ENCODE measurements at regions not wholly inside any gene's neighbourhood (a gene's known extent, or its start where the extent isn't known, plus 50 kb on each side); places are given as distances from the start of the nearest gene placed in this dataset.

DNA sequence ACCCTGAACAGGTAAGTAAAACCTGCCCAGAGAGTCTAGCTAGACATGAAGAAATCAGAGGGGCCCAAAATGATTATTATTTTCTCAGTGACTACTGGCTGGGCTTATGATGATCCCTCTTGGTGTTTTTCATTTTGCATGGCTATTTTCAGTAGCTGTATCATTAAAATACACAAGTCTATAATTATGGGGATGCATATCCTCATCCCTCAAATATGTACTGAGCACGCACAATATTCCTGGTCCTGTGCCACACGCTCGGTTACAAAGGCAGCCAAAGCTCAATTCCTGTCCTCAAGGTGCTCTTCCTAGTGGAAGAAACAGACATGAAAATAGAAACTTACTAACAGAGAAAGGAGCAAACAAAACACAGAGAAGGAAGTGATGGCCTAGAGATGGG, 180.0 kb downstream of the DAD1 start:
- no peak for DNase-seq (ENCODE audit: low read depth, low spot score)

DNA sequence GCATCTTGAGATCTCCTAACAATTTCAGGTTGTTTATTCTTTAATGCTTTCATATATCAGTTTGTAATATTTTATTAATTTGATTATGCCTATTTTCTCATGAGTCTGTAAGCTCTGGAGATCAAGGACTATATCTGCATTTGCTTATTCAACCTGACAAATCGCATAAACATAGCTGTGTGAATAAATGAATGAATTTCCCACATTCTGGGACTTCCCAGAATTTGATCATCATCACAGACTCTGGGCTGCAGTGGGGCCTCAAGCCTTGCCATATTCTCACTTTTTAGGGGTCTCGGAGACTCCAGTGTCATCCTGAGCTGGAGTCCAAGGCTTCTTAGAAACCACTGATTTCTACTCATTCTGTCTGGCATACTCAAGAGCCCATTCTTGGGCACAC, 180.5 kb downstream of the DAD1 start:
- Histone ChIP-seq H3K36me3 (ENCODE audit: insufficient read depth, low read length) (no peaks in the 10 kb centered on the region), H3K9ac (ENCODE audit: insufficient read length) (no peak overlapping the region), H3K27ac (no peak overlapping the region), H3K9me3 (ENCODE audit: low read depth, low read length) (no peaks in the 10 kb centered on the region), H3K4me3 (no peak overlapping the region)
- no peak for DNase-seq (ENCODE audit: low read depth, low spot score)
- no peak for TF ChIP-seq POLR2AphosphoS5 (IDR thresholded peaks at IDR 0.05; ENCODE audit: borderline replicate concordance, low read depth, low read length)

More for the DNA sequence above, 180.0 kb downstream of the DAD1 start:
- Histone ChIP-seq H3K27ac (no peak overlapping the region), H3K9me3 (ENCODE audit: low read depth, low read length) (no peaks in the 10 kb centered on the region), H3K4me3 (no peak overlapping the region), H3K9ac (ENCODE audit: insufficient read length) (no peak overlapping the region), H3K36me3 (ENCODE audit: insufficient read depth, low read length) (no peaks in the 10 kb centered on the region)
- TF ChIP-seq EZH2 (IDR thresholded peaks at IDR 0.05) = no peak
- TF ChIP-seq FOXP2 (optimal IDR thresholded peaks at IDR 0.05; ENCODE audit: control extremely low read depth, extremely low read length, insufficient read depth) = no peak
- TF ChIP-seq POLR2AphosphoS5 (IDR thresholded peaks at IDR 0.05; ENCODE audit: borderline replicate concordance, low read depth, low read length) = no peak

DNA sequence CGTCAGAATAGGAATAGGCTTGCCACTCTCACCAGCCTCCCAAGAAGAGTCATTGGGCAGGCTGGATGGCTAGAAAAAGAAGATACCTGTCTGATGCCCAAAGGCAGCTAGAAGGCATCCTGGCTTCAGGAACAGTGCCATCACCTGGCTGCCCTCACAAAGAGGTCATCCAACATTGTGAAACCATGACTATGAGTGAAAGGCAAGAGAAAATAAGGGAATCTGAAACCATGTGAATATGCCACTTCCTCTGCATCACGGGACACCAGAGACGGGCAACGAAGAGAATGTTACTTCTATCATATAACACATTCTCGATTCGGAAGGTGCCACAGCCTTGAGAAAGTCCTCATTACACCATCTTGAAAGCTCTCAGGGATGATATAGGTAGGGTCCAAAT, 182.0 kb downstream of the DAD1 start:
- no peak for DNase-seq (ENCODE audit: low read depth, low spot score)
- H3K9me3 ChIP-seq (ENCODE audit: low read depth, low read length) = no peaks in the 10 kb centered on the region
- no peak overlapping the region for H3K27ac ChIP-seq
- H3K4me3 ChIP-seq = no peak overlapping the region
- H3K36me3 ChIP-seq (ENCODE audit: insufficient read depth, low read length) = no peaks in the 10 kb centered on the region
- no peak overlapping the region for H3K9ac ChIP-seq (ENCODE audit: insufficient read length)
- TF ChIP-seq POLR2AphosphoS5 (IDR thresholded peaks at IDR 0.05; ENCODE audit: borderline replicate concordance, low read depth, low read length) (no peak), EZH2 (IDR thresholded peaks at IDR 0.05) (no peak), FOXP2 (optimal IDR thresholded peaks at IDR 0.05; ENCODE audit: control extremely low read depth, extremely low read length, insufficient read depth) (no peak)

DNA sequence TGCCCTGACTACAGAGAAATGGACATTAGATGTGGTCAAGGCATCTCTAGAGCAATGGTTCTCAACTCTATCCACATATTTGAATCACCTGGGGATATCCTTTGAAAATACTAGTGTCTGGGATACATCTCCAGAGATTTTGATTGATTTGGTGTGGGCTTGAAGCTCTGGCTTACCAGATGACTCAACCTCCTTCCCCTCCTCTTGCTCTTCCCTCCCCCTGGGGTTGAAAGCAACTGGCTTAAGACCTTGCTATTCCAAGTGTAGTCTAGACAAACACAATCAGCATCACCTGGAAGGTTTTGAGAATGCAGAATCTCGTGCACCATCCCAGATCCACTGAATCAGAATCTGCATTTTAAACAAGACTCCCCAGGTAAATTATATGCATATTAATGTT, 183.8 kb downstream of the DAD1 start:
- Histone ChIP-seq H3K9ac (ENCODE audit: insufficient read length) (no peak overlapping the region), H3K9me3 (ENCODE audit: low read depth, low read length) (no peaks in the 10 kb centered on the region), H3K36me3 (ENCODE audit: insufficient read depth, low read length) (no peaks in the 10 kb centered on the region), H3K27ac (no peak overlapping the region), H3K4me3 (no peak overlapping the region)
- DNase-seq (ENCODE audit: low read depth, low spot score) = no peak
- TF ChIP-seq POLR2AphosphoS5 (IDR thresholded peaks at IDR 0.05; ENCODE audit: borderline replicate concordance, low read depth, low read length) (no peak), FOXP2 (optimal IDR thresholded peaks at IDR 0.05; ENCODE audit: control extremely low read depth, extremely low read length, insufficient read depth) (no peak), EZH2 (IDR thresholded peaks at IDR 0.05) (no peak)

DNA sequence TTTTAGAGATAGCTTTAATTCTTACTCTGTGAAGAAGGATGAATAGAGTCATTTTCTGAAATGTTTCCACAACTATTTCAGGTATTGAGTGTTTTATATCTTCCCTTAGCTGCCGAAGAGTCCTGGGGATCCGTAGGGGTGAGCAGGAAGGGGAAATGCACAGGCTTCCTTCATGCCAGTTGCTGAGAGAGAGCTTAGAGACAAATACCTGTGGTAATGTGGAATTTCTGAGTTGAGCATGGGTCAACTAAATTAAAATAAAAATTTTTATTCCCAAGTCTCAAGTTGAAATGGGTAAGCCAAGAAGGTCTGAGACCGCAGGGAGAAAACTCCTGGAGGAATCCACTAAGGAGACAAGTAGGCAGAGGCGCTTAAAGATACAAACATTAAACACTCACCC, 185.7 kb downstream of the DAD1 start:
- TF ChIP-seq FOXP2 (optimal IDR thresholded peaks at IDR 0.05; ENCODE audit: control extremely low read depth, extremely low read length, insufficient read depth) (no peak), POLR2AphosphoS5 (IDR thresholded peaks at IDR 0.05; ENCODE audit: borderline replicate concordance, low read depth, low read length) (no peak), EZH2 (IDR thresholded peaks at IDR 0.05) (no peak)
- no peak for DNase-seq (ENCODE audit: low read depth, low spot score)

DNA sequence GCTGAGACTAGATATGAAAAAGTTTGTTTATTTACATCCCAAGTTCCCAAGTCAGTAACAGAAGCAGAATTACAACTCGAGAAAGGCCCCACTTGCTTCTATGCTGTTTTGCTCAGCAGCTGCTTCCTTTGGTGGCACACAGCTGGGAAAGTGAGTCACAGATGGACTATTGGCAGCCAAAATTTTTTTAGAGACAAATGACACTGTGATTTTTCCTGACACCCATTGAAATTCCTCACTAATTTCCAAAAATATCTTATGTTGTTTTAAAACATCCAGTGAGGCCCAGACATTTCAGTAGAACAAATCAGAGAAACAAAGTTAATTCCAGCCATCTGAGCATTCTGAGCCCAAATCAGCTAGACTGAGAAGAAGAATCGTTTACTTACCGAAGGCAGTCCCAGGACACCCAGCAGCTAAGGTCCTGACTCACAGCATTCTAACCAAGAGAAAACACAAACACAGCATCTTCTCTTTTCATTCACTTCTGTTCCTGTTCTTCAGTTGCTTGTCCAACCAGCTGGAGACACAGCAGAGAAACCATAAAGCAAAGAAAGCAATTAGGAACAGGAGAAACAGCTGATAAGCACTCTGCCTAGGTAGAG, 188.3 kb downstream of the DAD1 start:
- Histone ChIP-seq H3K36me3 (ENCODE audit: insufficient read depth, low read length) (no peaks in the 10 kb centered on the region), H3K9ac (ENCODE audit: insufficient read length) (no peak overlapping the region), H3K4me3 (no peak overlapping the region), H3K27ac (no peak overlapping the region), H3K9me3 (ENCODE audit: low read depth, low read length) (no peaks in the 10 kb centered on the region)
- TF ChIP-seq FOXP2 (optimal IDR thresholded peaks at IDR 0.05; ENCODE audit: control extremely low read depth, extremely low read length, insufficient read depth) (no peak), POLR2AphosphoS5 (IDR thresholded peaks at IDR 0.05; ENCODE audit: borderline replicate concordance, low read depth, low read length) (no peak), EZH2 (IDR thresholded peaks at IDR 0.05) (no peak)
- DNase-seq (ENCODE audit: low read depth, low spot score) = no peak

More for the DNA sequence above, 185.7 kb downstream of the DAD1 start:
- H3K27ac ChIP-seq = no peak overlapping the region
- H3K36me3 ChIP-seq (ENCODE audit: insufficient read depth, low read length) = no peaks in the 10 kb centered on the region
- no peaks in the 10 kb centered on the region for H3K9me3 ChIP-seq (ENCODE audit: low read depth, low read length)
- H3K4me3 ChIP-seq = no peak overlapping the region
- no peak overlapping the region for H3K9ac ChIP-seq (ENCODE audit: insufficient read length)

DNA sequence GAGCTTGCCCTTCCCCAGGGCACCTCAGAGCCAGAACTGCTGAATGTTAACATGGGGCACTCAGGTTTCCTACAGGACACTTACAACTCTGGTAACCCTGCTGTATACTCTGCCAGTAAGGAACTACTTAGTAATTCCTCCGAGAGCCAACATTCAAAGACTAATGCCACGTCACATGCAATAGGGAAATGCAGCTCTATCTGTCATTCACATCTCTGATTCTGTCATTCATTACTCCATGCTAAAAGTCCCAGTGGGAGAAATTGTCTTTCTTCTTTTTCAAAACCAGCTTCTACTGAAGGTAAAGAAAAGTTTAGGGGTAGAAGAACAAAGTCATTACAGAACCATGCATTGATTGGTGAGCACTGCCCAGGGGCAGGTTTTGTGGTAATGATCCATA, 189.2 kb downstream of the DAD1 start:
- no peaks in the 10 kb centered on the region for H3K9me3 ChIP-seq (ENCODE audit: low read depth, low read length)
- no peak overlapping the region for H3K27ac ChIP-seq
- DNase-seq (ENCODE audit: low read depth, low spot score) = no peak
- H3K36me3 ChIP-seq (ENCODE audit: insufficient read depth, low read length) = no peaks in the 10 kb centered on the region
- H3K9ac ChIP-seq (ENCODE audit: insufficient read length) = no peak overlapping the region
- no peak overlapping the region for H3K4me3 ChIP-seq
- no peak for TF ChIP-seq POLR2AphosphoS5 (IDR thresholded peaks at IDR 0.05; ENCODE audit: borderline replicate concordance, low read depth, low read length)
- no peak for TF ChIP-seq EZH2 (IDR thresholded peaks at IDR 0.05)
- no peak for TF ChIP-seq FOXP2 (optimal IDR thresholded peaks at IDR 0.05; ENCODE audit: control extremely low read depth, extremely low read length, insufficient read depth)

DNA sequence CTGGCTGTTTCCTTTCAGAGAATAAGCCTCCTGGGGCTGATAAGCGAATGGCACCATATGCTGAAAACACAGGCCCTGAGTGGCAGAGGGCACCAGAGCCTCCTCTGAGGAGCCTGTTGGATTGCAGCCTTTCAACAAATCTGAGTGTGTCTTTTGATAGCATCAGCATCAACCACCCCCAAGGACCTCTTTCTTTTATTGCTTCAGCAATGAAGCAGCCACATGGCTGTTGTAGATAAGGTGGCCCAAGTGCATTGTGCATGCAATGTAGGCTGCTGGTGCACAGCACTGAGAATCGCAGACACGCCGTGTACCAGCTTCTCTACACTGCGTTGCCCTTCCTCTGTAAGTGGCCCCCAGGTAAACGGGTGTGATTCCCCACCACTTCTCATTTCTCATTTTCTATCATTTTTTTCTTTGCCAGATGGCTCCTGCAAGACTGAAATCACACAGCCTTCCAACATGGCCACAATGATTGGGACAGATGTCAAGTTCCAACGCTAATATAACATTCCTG, 191.7 kb downstream of the DAD1 start:
- TF ChIP-seq POLR2AphosphoS5 (IDR thresholded peaks at IDR 0.05; ENCODE audit: borderline replicate concordance, low read depth, low read length) (no peak), FOXP2 (optimal IDR thresholded peaks at IDR 0.05; ENCODE audit: control extremely low read depth, extremely low read length, insufficient read depth) (no peak), EZH2 (IDR thresholded peaks at IDR 0.05) (no peak)
- H3K9ac ChIP-seq (ENCODE audit: insufficient read length) = no peak overlapping the region
- DNase-seq (ENCODE audit: low read depth, low spot score) = no peak
- no peaks in the 10 kb centered on the region for H3K9me3 ChIP-seq (ENCODE audit: low read depth, low read length)
- no peak overlapping the region for H3K4me3 ChIP-seq
- no peaks in the 10 kb centered on the region for H3K36me3 ChIP-seq (ENCODE audit: insufficient read depth, low read length)
- H3K27ac ChIP-seq = no peak overlapping the region

DNA sequence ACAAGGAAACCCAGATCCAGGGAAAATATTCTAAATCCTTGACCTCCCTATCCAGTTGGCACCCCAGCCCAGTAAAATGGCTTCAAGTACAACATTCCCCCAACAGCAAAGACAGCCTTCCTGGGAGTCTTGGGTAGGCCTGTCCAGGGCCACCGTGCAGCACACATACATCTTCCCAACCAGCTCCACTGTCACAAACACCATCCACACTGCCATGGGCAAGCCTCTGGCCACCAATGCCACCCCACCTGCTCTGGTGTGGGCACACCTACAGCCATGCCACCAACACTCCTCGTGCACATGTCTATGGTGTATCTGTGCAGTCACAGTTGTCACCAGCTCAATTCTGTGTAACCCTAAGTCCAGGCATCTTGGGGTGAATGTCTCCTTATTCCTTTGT, 193.2 kb downstream of the DAD1 start:
- Histone ChIP-seq H3K9ac (ENCODE audit: insufficient read length) (no peak overlapping the region), H3K9me3 (ENCODE audit: low read depth, low read length) (no peaks in the 10 kb centered on the region), H3K27ac (no peak overlapping the region), H3K4me3 (no peak overlapping the region), H3K36me3 (ENCODE audit: insufficient read depth, low read length) (no peaks in the 10 kb centered on the region)
- no peak for DNase-seq (ENCODE audit: low read depth, low spot score)
- no peak for TF ChIP-seq POLR2AphosphoS5 (IDR thresholded peaks at IDR 0.05; ENCODE audit: borderline replicate concordance, low read depth, low read length)
- TF ChIP-seq FOXP2 (optimal IDR thresholded peaks at IDR 0.05; ENCODE audit: control extremely low read depth, extremely low read length, insufficient read depth) = no peak
- TF ChIP-seq EZH2 (IDR thresholded peaks at IDR 0.05) = no peak

Measured in SK-N-MC (cell line).